Left kidney (tissue), 1 donor: ENCODE measurements at regions not wholly inside any gene's neighbourhood (a gene's known extent, or its start where the extent isn't known, plus 50 kb on each side); places are given as distances from the start of the nearest gene placed in this dataset.

ENCODE experiments used
- DNase-seq: peaks from one replicate; pipeline ENCODE4 v3.0.0-alpha.2; 2013

DNA sequence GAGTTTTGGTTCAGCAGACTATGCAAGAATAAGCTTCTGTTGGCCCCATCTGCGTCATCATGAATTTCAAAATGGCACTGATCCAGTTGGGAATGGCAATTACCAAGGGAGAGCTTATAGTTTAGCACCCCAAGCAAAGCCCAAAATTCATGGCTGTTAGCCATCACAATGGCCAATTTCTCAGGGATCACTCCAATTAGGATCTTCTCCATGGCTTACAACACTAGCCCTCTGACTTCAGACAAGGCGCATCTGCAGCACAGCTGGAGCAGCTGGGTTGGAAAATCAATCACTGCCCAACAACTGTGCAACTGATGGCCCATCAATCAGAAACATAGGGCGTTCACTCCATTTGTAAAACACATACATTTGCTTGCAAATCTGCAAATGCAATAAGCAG, 273.6 kb downstream of the SRBD1 start:
- no peak for DNase-seq

DNA sequence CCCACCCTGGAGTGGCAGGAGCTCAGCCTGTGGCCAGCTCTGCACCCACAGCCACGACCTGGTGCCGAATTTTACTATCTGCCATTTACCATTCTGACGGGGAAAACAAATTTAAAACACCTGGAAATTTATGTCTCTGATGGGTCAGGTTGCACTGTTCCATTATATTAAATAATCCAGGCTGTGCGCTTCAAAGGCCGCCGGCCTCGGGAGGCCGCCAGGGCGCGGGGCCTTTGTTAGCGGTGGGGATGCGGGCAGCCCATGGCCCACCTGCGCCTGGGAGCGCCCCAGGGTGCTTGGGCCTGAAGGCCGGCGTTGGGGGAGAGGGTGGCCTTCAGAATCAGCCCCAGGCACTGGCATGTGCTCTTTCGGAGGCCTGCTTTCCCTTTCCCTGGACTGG, 276.9 kb downstream of the SRBD1 start:
- no peak for DNase-seq

DNA sequence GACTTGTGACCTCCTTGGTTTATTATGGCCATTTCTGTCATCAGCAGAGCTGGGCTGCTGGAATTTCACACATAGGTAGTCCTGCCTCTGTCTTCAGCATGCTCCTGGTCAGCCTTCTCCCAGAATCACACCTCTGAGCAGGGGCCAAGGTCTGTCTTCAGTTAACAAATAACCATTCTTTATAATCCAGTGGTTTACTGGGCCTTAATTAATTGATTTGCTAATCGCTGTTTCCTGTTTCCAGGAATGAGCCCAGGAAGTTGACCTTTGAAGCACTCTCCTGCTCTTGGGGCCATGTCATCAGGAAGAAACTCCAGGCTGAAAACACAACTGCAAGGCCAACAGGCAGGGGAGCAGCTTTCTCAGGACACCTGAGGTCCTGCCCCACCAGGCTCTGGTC, 278.5 kb downstream of the SRBD1 start:
- DNase-seq, result no peak

GRCh38 chr2:45332094-45332493, 279.0 kb downstream of the SRBD1 start:
- DNase-seq, result no peak

DNA sequence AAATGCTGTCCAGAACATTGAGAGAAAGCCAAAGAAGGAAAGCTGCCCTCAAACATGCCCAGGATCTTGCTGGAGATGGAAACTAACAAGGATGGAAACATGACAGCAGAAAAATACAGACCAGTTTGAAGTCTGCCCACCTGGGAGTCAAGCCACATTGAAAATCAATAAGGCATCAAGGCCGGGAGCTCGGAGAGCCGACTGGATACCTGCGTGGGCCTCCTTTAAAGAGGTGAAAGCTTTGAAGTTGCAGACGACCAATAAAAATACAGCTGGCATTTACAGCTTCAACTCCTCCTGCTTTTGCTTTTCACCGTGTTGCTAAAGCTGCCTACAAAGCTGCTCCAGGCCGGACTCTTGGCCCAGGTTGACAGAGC, 279.7 kb downstream of the SRBD1 start:
- DNase-seq, result no peak

DNA sequence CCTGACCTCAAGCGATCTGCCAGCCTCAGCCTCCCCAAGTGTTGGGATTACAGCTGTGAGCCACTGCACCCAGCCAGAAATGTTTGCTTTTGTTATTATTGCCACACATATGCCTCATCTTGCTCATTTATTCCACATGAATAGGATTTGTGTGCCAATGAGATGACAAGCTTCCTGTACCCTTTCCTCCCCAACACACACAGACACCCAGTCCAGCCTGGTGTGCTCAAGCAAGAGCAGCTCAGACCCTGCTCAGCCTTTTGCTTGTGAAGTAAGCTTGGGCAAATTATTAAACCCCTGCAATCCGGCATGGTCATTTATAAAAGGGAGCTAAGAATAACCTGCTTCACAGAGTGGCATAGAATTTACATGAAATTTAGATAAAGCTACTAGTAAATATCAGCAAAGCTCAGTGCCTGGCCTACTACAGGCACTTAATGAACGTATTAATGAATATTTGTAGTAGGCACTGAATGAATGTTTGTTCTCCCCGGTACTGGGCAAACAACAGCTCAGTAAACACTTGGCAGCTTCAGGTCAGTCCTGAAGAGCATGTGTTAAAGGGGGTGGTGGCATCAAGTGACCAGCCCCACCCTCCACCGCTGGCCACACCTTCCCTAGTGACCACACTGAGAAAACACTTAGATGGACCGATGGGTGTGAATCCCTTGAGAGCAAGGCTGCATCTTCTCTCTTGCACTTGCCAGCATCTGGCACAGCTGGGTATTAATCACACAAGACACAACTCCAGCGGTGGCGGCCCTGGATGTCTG, 280.2 kb downstream of the SRBD1 start:
- DNase-seq, result no peak

GRCh38 chr2:45330108-45330507, 281.0 kb downstream of the SRBD1 start:
- DNase-seq, result no peak

DNA sequence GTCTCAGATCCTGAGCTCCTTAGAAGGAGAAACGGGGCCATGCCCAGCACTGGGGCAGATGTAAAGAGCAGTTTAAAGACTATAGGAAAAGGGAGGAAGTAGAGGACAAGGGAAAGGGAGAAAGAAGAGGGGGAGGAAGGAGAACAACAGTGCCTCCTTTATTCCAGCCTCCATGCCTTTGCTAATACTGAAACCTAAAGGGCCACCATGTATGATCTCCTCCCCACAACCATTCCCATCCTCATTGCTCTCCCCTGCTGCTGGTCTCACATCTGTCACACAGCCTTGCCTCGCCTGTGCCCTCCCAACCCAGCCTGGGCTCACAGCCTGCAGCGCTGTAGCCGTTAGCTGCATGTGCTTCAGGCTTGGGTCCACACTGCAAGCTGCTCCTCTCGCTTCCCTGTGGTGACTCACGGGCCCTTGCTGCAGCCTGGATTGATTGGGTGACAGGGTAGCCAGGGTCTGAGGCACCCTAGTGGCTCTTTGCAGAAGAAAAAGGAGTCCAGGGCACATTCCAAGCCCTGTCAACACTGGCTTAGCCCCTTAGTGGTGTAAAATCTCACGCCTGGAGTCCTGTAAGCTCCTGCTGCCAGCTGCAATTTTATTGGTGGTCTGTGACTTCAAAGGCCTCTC, 281.9 kb downstream of the SRBD1 start:
- no peak for DNase-seq

DNA sequence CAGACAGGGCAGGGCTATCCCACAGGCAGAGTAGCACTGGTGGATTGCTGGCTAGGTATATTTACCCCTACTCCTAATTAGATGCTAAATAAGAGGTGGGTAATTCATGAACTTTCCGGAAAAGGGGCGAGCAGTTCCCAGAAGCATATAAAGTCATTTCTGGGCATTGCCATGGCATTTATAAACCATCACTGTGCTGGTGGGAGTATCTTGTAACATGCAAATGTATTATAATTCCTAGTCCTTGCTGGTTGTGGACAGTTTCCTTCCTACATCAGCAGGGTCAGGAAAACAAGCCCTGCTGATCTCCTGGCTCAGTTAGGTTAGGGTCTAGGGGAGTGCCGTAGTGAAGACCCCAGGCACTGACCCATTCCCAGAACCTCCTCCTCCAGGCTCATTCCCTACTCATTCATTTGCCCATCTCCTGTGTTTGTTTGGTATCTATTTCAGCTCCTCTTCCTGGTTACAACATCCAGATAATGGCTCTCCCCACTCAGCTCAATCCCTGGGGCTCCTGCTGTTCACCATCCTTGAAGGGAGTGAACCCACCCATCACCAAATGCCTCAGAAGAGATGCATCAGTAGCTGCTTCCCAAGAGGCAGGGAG, 282.7 kb downstream of the SRBD1 start:
- DNase-seq, result no peak

DNA sequence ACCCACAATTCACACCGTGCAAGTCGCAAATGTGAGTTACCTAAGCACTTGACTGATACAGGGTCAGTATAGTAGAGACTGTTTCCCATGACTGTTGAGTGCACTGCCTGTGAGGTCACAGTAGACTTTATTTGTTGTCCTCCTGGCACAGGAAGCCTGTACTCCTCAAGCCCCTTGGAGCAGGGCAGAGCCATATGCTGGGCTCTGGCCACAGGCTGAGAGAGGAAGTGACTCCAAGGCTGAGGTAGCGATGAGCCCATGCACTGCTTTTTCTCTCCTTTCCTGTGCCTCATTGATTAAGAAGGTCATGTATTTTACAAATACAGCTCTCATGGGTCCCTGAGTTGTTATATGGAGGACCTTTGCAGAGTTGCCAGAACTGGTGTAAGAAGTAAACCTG, 287.7 kb downstream of the SRBD1 start:
- DNase-seq, result no peak

- no peak for DNase-seq
Observed at GRCh38 chr2:45320956-45321355, 290.1 kb downstream of the SRBD1 start.

DNA sequence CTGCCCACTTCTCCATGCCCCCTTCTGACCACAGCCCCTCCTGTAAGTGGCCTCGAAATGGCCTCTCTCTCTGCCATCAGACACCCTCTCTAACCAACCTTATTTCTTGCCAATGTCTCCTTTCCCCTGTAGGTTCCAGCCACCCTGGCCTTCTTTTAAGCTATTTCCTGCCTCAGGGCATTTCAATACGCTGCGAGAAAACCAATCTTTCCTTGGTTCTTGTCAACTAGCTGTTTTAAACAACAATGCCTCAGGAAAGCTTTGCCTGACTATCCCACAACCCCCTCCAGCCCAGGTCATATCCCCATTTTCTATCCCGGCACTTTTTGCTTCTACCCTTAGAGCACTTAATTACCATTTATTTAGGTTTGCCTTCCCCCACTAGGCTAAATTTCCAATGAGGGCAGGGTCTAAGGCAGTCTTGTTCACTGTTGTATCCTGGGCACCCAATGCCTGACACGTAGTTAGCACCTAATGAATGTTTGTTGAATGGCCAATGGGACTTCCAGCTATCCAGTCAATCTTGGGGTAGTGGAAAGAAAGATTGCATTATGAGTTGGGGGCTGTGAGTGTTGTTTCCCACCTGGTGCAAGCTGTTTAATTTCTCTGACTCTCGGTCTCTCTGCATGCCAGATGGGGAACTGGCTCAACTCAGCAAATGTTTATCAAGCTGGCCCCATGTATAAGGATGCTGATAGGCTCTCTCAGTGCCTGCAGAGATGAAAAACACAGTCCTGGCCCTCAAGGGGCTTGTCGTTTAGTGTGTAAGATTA, 291.2 kb downstream of the SRBD1 start:
- DNase-seq, result no peak

- DNase-seq, result no peak
Observed at GRCh38 chr2:45318686-45319085, 292.4 kb downstream of the SRBD1 start.

- DNase-seq, result no peak
Observed at GRCh38 chr2:45316576-45317338, 294.3 kb downstream of the SRBD1 start.

GRCh38 chr2:45315861-45316260, 295.2 kb downstream of the SRBD1 start:
- no peak for DNase-seq

DNA sequence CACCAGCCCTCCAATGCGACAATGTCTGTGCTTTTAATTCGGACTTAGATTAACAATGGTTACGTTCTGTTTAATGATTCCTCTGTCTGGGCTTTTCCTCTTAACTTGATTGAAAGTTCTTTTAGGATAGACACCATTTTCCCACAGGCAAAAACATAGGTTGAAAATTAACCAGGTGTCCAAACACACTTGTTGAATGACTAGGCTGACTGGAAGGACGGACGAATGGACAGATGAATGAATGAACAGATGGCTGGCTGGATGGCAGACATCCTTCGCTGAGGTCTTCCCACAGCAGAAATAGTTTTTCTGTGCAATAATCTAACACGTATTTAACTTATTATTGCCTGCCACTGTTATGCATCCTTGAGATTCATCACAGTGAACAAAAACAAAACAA, 298.8 kb downstream of the SRBD1 start:
- DNase-seq, result no peak

DNA sequence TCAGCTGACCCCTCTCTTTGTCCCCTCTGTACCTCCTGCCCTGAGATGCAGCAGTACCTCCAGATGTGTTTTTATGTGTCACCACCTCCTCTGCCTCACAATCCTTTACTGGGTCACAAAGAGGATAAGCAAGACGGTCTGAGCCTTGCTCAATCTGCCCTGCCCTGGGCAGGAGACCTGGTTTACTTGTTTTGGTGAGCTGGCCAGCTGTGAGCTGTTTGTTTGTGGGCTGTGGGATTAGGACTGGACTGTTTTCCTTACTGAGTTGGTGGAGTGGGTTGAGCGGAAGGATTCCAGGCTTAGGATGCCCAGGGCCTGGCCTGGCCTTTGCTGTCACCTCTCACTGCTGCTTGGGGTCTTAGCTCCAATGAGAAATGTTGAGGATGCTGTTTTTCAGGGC, 299.5 kb downstream of the SRBD1 start:
- DNase-seq, result no peak

- DNase-seq, result no peak
Observed at GRCh38 chr2:45307147-45307546, 297.9 kb upstream of the SIX2 start.

- DNase-seq, result no peak
Observed at GRCh38 chr2:45305599-45305998, 296.3 kb upstream of the SIX2 start.

- no peak for DNase-seq
Observed at GRCh38 chr2:45303417-45304202, 294.4 kb upstream of the SIX2 start.
